Neural progenitor cell (in vitro differentiated cells): ENCODE measurements at regions not wholly inside any gene's neighbourhood (a gene's known extent, or its start where the extent isn't known, plus 50 kb on each side); places are given as distances from the start of the nearest gene placed in this dataset.

Source experiments
- EZH2 ChIP-seq: fragments of 200-600 bp; sonication (generic); IDR thresholded peaks from 2 replicates; pipeline ENCODE4 v1.6.1; 2017; ENCODE audit warnings: antibody characterized with exemption, mild to moderate bottlenecking, moderate library complexity
- EZH2phosphoT487 ChIP-seq: fragments of 200-600 bp; sonication (generic); IDR thresholded peaks from 2 replicates; pipeline ENCODE4 v1.6.1; 2017; ENCODE audit warnings: antibody characterized with exemption
- TF ChIP-seq, protein P1 (sequence below): fragments of 200-600 bp; sonication (generic); IDR thresholded peaks from 2 replicates; pipeline ENCODE4 v1.5.1; 2017; ENCODE audit warnings: antibody characterized with exemption, mild to moderate bottlenecking

DNA sequence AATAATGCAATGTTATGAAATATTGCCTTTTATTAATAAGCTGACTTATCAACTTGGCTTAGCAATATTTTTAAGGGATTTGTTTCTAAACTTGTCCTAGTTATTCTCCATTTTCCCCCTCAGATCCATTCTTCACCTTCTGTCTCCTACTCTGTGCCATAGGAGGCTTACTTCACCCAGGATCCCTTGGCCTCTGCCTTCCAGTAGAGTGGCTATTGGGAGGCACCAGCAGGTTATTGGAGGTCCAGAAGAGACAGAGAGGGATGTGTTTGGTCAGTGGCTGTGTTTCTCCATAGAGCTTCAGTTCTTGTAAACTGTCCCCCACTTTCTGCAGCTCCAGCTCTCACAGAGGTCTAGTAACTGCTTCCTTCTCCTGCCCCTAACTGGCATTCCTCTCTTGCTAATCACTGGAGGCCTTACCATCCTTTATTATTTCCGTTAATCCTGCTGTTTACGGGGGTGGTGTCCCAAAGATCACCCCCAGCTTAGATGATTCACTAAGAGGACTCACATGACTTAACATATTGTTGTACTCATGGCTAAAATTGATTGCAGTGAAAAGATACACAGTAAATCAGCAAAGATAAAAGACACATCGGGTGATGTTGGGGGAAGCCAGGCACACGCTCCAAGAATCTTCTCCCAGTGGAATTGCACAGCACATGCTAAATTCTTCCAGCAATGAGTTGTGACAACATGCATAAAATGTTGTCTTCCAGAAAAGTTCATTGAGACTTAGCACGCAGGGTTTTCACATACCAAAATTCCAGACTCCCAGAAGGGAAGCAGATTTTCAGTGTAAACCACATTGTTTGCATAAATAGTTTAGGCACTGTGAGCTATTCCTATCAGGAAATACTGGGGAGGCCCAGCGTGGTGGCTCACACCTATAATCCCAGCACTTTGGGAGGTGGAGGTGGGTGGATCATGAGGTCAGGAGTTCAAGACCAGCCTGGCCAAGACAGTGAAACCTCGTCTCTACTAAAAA is 67.5 kb downstream of the RPL22L1 start:
- TF ChIP-seq, protein P1, sequence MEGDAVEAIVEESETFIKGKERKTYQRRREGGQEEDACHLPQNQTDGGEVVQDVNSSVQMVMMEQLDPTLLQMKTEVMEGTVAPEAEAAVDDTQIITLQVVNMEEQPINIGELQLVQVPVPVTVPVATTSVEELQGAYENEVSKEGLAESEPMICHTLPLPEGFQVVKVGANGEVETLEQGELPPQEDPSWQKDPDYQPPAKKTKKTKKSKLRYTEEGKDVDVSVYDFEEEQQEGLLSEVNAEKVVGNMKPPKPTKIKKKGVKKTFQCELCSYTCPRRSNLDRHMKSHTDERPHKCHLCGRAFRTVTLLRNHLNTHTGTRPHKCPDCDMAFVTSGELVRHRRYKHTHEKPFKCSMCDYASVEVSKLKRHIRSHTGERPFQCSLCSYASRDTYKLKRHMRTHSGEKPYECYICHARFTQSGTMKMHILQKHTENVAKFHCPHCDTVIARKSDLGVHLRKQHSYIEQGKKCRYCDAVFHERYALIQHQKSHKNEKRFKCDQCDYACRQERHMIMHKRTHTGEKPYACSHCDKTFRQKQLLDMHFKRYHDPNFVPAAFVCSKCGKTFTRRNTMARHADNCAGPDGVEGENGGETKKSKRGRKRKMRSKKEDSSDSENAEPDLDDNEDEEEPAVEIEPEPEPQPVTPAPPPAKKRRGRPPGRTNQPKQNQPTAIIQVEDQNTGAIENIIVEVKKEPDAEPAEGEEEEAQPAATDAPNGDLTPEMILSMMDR = no peak
- TF ChIP-seq EZH2 (no peak), EZH2phosphoT487 (no peak)
